GM18907 (cell line): ENCODE measurements at regions not wholly inside any gene's neighbourhood (a gene's known extent, or its start where the extent isn't known, plus 50 kb on each side); places are given as distances from the start of the nearest gene placed in this dataset.

Source experiments
- ATAC-seq: cut with Tn5 transposase; IDR thresholded peaks from one replicate; pipeline ENCODE4 v1.9.1; 2021; ENCODE audit warnings: mild to moderate bottlenecking, moderate library complexity; ENCODE audit not compliant: unreplicated experiment

- ATAC-seq, result peak; percentile 40
Measured at GRCh38 chr5:118692811-118693342, 295.5 kb downstream of the DTWD2 start.

GRCh38 chr5:118687661-118688621 lies 300.4 kb downstream of the DTWD2 start:
- ATAC-seq, result peak; percentile 73

GRCh38 chr5:118687100-118687499 lies 301.2 kb downstream of the DTWD2 start:
- ATAC-seq, result no peak

GRCh38 chr5:118681655-118682054 lies 306.7 kb downstream of the DTWD2 start:
- ATAC-seq, result no peak

- no peak for ATAC-seq
Measured at GRCh38 chr5:118679264-118679940, 308.9 kb downstream of the DTWD2 start.

- ATAC-seq, result no peak
Measured at GRCh38 chr5:118678746-118679145, 309.6 kb downstream of the DTWD2 start.

- no peak for ATAC-seq
Measured at GRCh38 chr5:118675247-118675646, 313.1 kb downstream of the DTWD2 start.

- no peak for ATAC-seq
Measured at GRCh38 chr5:118657576-118657975, 330.8 kb downstream of the DTWD2 start.

- no peak for ATAC-seq
Measured at GRCh38 chr5:118653872-118654271, 334.5 kb downstream of the DTWD2 start.

- ATAC-seq, result no peak
Measured at GRCh38 chr5:118653183-118653582, 335.2 kb downstream of the DTWD2 start.

GRCh38 chr5:118651002-118651401 lies 337.3 kb downstream of the DTWD2 start:
- ATAC-seq, result no peak

- no peak for ATAC-seq
Measured at GRCh38 chr5:118647587-118647986, 340.8 kb downstream of the DTWD2 start.

- ATAC-seq, result no peak
Measured at GRCh38 chr5:118646917-118647316, 341.4 kb downstream of the DTWD2 start.

- ATAC-seq, result no peak
Measured at GRCh38 chr5:118637947-118638670, 350.2 kb downstream of the DTWD2 start.

- ATAC-seq, result no peak
Measured at GRCh38 chr5:118628660-118629354, 359.5 kb downstream of the DTWD2 start.

- ATAC-seq, result no peak
Measured at GRCh38 chr5:118620233-118620632, 368.1 kb downstream of the DTWD2 start.

- ATAC-seq, result no peak
Measured at GRCh38 chr5:118619823-118620222, 368.5 kb downstream of the DTWD2 start.

- peak; percentile 78 for ATAC-seq
Measured at GRCh38 chr5:118616281-118616680, 372.1 kb downstream of the DTWD2 start.

GRCh38 chr5:118614731-118615456 lies 373.5 kb downstream of the DTWD2 start:
- ATAC-seq, result no peak
